ENCODE measurements at regions not wholly inside any gene's neighbourhood (a gene's known extent, or its start where the extent isn't known, plus 50 kb on each side); places are given as distances from the start of the nearest gene placed in this dataset.
"Not testable (repeated sequence)": the region's sequence is repeated elsewhere in the genome, so short reads cannot be mapped to it uniquely, and the experiment has no call there.

GRCh38 chr6:164072240-164072666, 657.7 kb downstream of the QKI start:
- no peak for DNase-seq
- H3K27ac Mint-ChIP-seq: no peak overlapping the region
- H3K9me3 Mint-ChIP-seq: peaks cover 3% of the 10 kb centered on the region
- H3K27me3 Mint-ChIP-seq: no peaks in the 10 kb centered on the region
- no peaks in the 10 kb centered on the region for H3K4me1 Mint-ChIP-seq
- H3K4me3 Mint-ChIP-seq: no peak overlapping the region
- intact Hi-C loops (cut with micrococcal nuclease): no loop called here
- no peaks in the 10 kb centered on the region for H3K36me3 Mint-ChIP-seq (ENCODE audit: low read depth)

GRCh38 chr6:164069350-164069990, 655.0 kb downstream of the QKI start:
- H3K9me3 Mint-ChIP-seq: peaks cover 3% of the 10 kb centered on the region
- DNase-seq: no peak
- no peak overlapping the region for H3K4me3 Mint-ChIP-seq
- H3K36me3 Mint-ChIP-seq (ENCODE audit: low read depth): no peaks in the 10 kb centered on the region
- no peaks in the 10 kb centered on the region for H3K4me1 Mint-ChIP-seq
- no peak overlapping the region for H3K27ac Mint-ChIP-seq
- intact Hi-C loops (cut with micrococcal nuclease): no loop called here
- no peaks in the 10 kb centered on the region for H3K27me3 Mint-ChIP-seq

- Mint-ChIP-seq H3K36me3 (ENCODE audit: low read depth) (no peaks in the 10 kb centered on the region), H3K4me1 (no peaks in the 10 kb centered on the region), H3K4me3 (no peak overlapping the region), H3K9me3 (peaks cover 3% of the 10 kb centered on the region), H3K27me3 (no peaks in the 10 kb centered on the region), H3K27ac (no peak overlapping the region)
- DNase-seq: no peak
- intact Hi-C loops (cut with micrococcal nuclease): no loop called here
Measured at GRCh38 chr6:164068527-164068926, 654.0 kb downstream of the QKI start.

- H3K27ac Mint-ChIP-seq: no peak overlapping the region
- H3K9me3 Mint-ChIP-seq: no peaks in the 10 kb centered on the region
- no peaks in the 10 kb centered on the region for H3K4me1 Mint-ChIP-seq
- intact Hi-C loops (cut with micrococcal nuclease): no loop called here
- H3K27me3 Mint-ChIP-seq: no peaks in the 10 kb centered on the region
- no peaks in the 10 kb centered on the region for H3K36me3 Mint-ChIP-seq (ENCODE audit: low read depth)
- H3K4me3 Mint-ChIP-seq: no peak overlapping the region
- DNase-seq: no peak
Measured at GRCh38 chr6:164066766-164067165, 652.2 kb downstream of the QKI start.

- H3K9me3 Mint-ChIP-seq: no peaks in the 10 kb centered on the region
- no peaks in the 10 kb centered on the region for H3K36me3 Mint-ChIP-seq (ENCODE audit: low read depth)
- no peaks in the 10 kb centered on the region for H3K4me1 Mint-ChIP-seq
- no peak overlapping the region for H3K4me3 Mint-ChIP-seq
- no peak for DNase-seq
- H3K27me3 Mint-ChIP-seq: no peaks in the 10 kb centered on the region
- no peak overlapping the region for H3K27ac Mint-ChIP-seq
- intact Hi-C loops (cut with micrococcal nuclease): no loop called here
Measured at GRCh38 chr6:164066335-164066734, 651.8 kb downstream of the QKI start.

GRCh38 chr6:164063346-164063745, 648.8 kb downstream of the QKI start:
- no peak for DNase-seq
- no peaks in the 10 kb centered on the region for H3K9me3 Mint-ChIP-seq
- intact Hi-C loops (cut with micrococcal nuclease): no loop called here
- H3K27me3 Mint-ChIP-seq: no peaks in the 10 kb centered on the region
- no peaks in the 10 kb centered on the region for H3K36me3 Mint-ChIP-seq (ENCODE audit: low read depth)
- no peak overlapping the region for H3K4me3 Mint-ChIP-seq
- no peaks in the 10 kb centered on the region for H3K4me1 Mint-ChIP-seq
- H3K27ac Mint-ChIP-seq: no peak overlapping the region

- Mint-ChIP-seq H3K36me3 (ENCODE audit: low read depth) (no peaks in the 10 kb centered on the region), H3K4me1 (no peaks in the 10 kb centered on the region), H3K27me3 (no peaks in the 10 kb centered on the region), H3K4me3 (no peak overlapping the region), H3K9me3 (no peaks in the 10 kb centered on the region), H3K27ac (no peak overlapping the region)
- no peak for DNase-seq
- intact Hi-C loops (cut with micrococcal nuclease): no loop called here
Measured at GRCh38 chr6:164062872-164063271, 648.4 kb downstream of the QKI start.

GRCh38 chr6:164057876-164058275, 643.4 kb downstream of the QKI start:
- intact Hi-C loops (cut with micrococcal nuclease): no loop called here
- no peaks in the 10 kb centered on the region for H3K4me1 Mint-ChIP-seq
- DNase-seq: no peak
- H3K27me3 Mint-ChIP-seq: no peaks in the 10 kb centered on the region
- no peaks in the 10 kb centered on the region for H3K36me3 Mint-ChIP-seq (ENCODE audit: low read depth)
- no peak overlapping the region for H3K27ac Mint-ChIP-seq
- no peak overlapping the region for H3K4me3 Mint-ChIP-seq
- H3K9me3 Mint-ChIP-seq: no peaks in the 10 kb centered on the region

- Mint-ChIP-seq H3K4me1 (no peaks in the 10 kb centered on the region), H3K4me3 (no peak overlapping the region), H3K36me3 (ENCODE audit: low read depth) (no peaks in the 10 kb centered on the region), H3K9me3 (no peaks in the 10 kb centered on the region), H3K27ac (no peak overlapping the region), H3K27me3 (no peaks in the 10 kb centered on the region)
- intact Hi-C loops (cut with micrococcal nuclease): no loop called here
- DNase-seq: no peak
Measured at GRCh38 chr6:164051427-164051826, 636.9 kb downstream of the QKI start.

- H3K27me3 Mint-ChIP-seq: no peaks in the 10 kb centered on the region
- intact Hi-C loops (cut with micrococcal nuclease): no loop called here
- no peak overlapping the region for H3K27ac Mint-ChIP-seq
Measured at GRCh38 chr6:164049517-164049988, 635.0 kb downstream of the QKI start.

GRCh38 chr6:164048840-164049516, 634.5 kb downstream of the QKI start:
- intact Hi-C loops (cut with micrococcal nuclease): no loop called here
- Mint-ChIP-seq H3K27me3 (no peaks in the 10 kb centered on the region), H3K27ac (no peak overlapping the region), H3K36me3 (ENCODE audit: low read depth) (no peaks in the 10 kb centered on the region), H3K9me3 (no peaks in the 10 kb centered on the region), H3K4me3 (no peak overlapping the region), H3K4me1 (no peaks in the 10 kb centered on the region)
- DNase-seq: no peak

More at GRCh38 chr6:164049517-164049988, 635.0 kb downstream of the QKI start:
- Mint-ChIP-seq H3K36me3 (ENCODE audit: low read depth) (no peaks in the 10 kb centered on the region), H3K4me1 (no peaks in the 10 kb centered on the region), H3K4me3 (no peak overlapping the region), H3K9me3 (no peaks in the 10 kb centered on the region)
- no peak for DNase-seq

- H3K4me1 Mint-ChIP-seq: no peaks in the 10 kb centered on the region
- H3K36me3 Mint-ChIP-seq (ENCODE audit: low read depth): no peaks in the 10 kb centered on the region
- H3K27ac Mint-ChIP-seq: no peak overlapping the region
- intact Hi-C loops (cut with micrococcal nuclease): no loop called here
- no peaks in the 10 kb centered on the region for H3K27me3 Mint-ChIP-seq
- no peak for DNase-seq
- no peaks in the 10 kb centered on the region for H3K9me3 Mint-ChIP-seq
- H3K4me3 Mint-ChIP-seq: no peak overlapping the region
Measured at GRCh38 chr6:164045082-164045481, 630.6 kb downstream of the QKI start.

- H3K27ac Mint-ChIP-seq; H3K36me3 Mint-ChIP-seq (ENCODE audit: low read depth); DNase-seq; H3K4me1 Mint-ChIP-seq; H3K9me3 Mint-ChIP-seq; intact Hi-C loops (cut with micrococcal nuclease); H3K27me3 Mint-ChIP-seq; H3K4me3 Mint-ChIP-seq: not testable (repeated sequence)
Measured at GRCh38 chr6:164043656-164044055, 629.1 kb downstream of the QKI start.

- H3K4me3 Mint-ChIP-seq: no peak overlapping the region
- H3K27me3 Mint-ChIP-seq: no peaks in the 10 kb centered on the region
- no peaks in the 10 kb centered on the region for H3K36me3 Mint-ChIP-seq (ENCODE audit: low read depth)
- DNase-seq: no peak
- no peaks in the 10 kb centered on the region for H3K9me3 Mint-ChIP-seq
- no peaks in the 10 kb centered on the region for H3K4me1 Mint-ChIP-seq
- intact Hi-C loops (cut with micrococcal nuclease): no loop called here
- no peak overlapping the region for H3K27ac Mint-ChIP-seq
Measured at GRCh38 chr6:164042212-164042611, 627.7 kb downstream of the QKI start.

GRCh38 chr6:164040994-164041393, 626.5 kb downstream of the QKI start:
- H3K36me3 Mint-ChIP-seq (ENCODE audit: low read depth): no peaks in the 10 kb centered on the region
- H3K27me3 Mint-ChIP-seq: no peaks in the 10 kb centered on the region
- H3K4me1 Mint-ChIP-seq: no peaks in the 10 kb centered on the region
- no peak overlapping the region for H3K27ac Mint-ChIP-seq
- DNase-seq: no peak
- H3K9me3 Mint-ChIP-seq: no peaks in the 10 kb centered on the region
- intact Hi-C loops (cut with micrococcal nuclease): no loop called here
- H3K4me3 Mint-ChIP-seq: no peak overlapping the region
